ENCODE measurements at regions not wholly inside any gene's neighbourhood (a gene's known extent, or its start where the extent isn't known, plus 50 kb on each side); places are given as distances from the start of the nearest gene placed in this dataset.

DNA sequence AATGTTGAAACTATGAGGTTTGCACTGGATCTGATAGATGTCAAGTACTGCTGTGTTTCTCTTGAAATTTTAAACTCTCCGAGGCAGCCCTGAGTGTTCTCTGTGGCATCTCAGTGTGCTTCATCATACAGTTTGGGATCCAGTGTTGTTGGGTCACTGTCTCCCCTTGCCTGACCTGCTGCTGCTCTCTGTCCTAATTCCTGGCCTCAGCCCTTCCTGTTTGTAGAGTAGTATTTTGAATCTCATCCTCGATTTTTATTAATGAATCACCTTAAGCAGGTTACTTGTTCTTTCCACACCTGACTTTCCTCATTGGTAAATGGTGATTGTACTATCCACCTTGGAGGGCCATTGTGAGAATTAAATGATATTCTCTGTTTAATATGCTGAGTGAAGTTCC is 70.7 kb upstream of the PAX6 start:
- no peak for TF ChIP-seq GATA1 (IDR thresholded peaks at IDR 0.05; ENCODE audit: low read depth, low read length)
- TF ChIP-seq POLR2A (IDR thresholded peaks at IDR 0.05; ENCODE audit: low read length): no peak
- DNase-seq: no peak

DNA sequence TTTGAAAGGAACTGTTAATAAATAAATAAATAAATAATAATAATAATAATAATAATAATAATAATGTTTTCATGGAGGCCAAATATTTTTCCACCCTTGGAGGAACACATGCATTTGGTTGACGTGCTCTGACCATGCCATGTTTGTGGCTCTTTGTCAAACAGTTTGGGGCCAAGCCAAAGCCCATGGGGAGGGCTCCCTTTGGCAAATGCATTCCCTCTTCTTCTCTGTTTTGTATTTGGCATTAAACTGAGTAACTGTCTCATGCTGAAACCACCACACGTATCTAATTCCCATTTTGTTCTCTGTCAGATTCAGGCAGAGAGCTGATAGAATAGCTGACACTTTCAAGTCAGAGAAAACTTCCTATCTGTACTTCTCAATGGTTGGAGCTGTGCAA is 68.6 kb upstream of the PAX6 start:
- no peak for TF ChIP-seq GATA1 (IDR thresholded peaks at IDR 0.05; ENCODE audit: low read depth, low read length)
- TF ChIP-seq POLR2A (IDR thresholded peaks at IDR 0.05; ENCODE audit: low read length): no peak
- no peak for DNase-seq

DNA sequence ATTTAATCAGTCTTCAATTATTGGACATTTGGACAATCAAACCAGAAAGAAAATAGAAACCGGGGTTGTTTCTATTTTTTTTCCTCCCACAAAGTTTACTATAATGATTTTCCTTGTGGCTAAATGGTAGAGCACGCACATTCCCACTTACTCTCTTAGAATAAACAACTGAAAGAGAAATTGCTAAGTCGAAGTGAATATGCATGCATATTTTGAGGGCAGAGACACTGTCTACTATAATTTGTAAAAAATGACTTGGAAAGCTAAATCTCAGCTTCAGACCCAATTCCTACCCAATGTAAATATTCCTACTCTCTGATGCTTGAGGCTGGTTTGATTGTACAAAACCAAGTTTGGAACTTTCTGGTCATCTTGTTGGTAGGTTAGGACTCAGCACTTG is 66.7 kb upstream of the PAX6 start:
- no peak for DNase-seq
- TF ChIP-seq GATA1 (IDR thresholded peaks at IDR 0.05; ENCODE audit: low read depth, low read length): no peak
- TF ChIP-seq POLR2A (IDR thresholded peaks at IDR 0.05; ENCODE audit: low read length): no peak

- no peak for TF ChIP-seq GATA1 (IDR thresholded peaks at IDR 0.05; ENCODE audit: low read depth, low read length)
- no peak for TF ChIP-seq POLR2A (IDR thresholded peaks at IDR 0.05; ENCODE audit: low read length)
- no peak for DNase-seq
Measured at GRCh38 chr11:31877083-31877482, 66.0 kb upstream of the PAX6 start.

DNA sequence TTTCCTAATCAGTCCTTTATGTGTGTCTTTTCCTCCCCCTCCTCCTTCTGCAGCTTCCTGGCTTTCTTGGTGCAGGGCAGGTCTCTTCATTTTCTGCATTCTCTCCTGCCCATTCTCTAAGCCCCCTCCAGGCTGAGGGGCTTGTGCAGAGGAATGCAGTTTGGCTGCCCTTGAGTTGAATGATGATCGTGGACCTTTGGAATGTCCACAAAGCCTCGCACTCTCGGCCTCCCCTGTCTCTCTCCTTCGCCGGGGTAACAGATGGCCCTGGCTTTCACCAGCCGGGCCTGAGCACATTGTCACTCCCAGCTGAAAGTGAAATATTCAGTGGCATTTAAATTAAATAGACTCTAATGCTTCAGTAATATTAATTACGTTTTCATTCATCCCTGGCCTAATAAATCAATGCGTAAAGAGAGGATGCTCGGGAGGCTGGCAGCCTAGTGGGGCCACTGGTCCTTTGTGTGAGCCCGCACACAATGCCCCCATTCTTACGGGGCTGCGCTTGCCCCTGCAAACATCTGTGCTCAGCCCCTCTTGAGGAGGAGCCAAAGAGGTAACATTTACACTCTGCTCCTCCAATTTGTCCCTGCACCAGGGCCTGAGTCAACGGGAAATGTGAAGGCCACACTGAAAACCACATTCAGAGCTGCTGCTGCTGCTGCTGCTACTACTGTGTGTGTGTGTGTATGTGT is 64.9 kb upstream of the PAX6 start:
- no peak for DNase-seq
- TF ChIP-seq POLR2A (IDR thresholded peaks at IDR 0.05; ENCODE audit: low read length) (no peak), GATA1 (IDR thresholded peaks at IDR 0.05; ENCODE audit: low read depth, low read length) (no peak)

GRCh38 chr11:31874631-31875191 is 63.6 kb upstream of the PAX6 start:
- DNase-seq: no peak
- no peak for TF ChIP-seq POLR2A (IDR thresholded peaks at IDR 0.05; ENCODE audit: low read length)
- no peak for TF ChIP-seq GATA1 (IDR thresholded peaks at IDR 0.05; ENCODE audit: low read depth, low read length)

GRCh38 chr11:31873124-31873523 is 62.0 kb upstream of the PAX6 start:
- no peak for DNase-seq
- TF ChIP-seq POLR2A (IDR thresholded peaks at IDR 0.05; ENCODE audit: low read length) (no peak), GATA1 (IDR thresholded peaks at IDR 0.05; ENCODE audit: low read depth, low read length) (no peak)

DNA sequence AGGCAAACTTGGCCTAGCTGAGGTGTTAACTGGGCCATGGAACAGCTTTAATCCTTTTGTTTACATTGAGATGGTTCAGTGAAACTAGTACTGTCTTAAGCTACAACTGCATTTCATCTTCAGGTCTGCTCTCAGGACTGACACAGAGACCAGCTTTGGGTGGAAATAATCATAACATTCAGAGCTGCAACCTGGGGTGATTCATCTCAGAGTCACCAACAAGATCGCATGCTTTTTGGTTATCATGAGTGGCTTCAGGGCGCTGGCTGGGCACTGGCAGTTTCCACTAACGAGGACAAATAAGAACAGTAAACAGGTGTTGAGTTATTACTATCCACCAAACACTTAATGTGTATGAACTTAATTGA is 60.9 kb upstream of the PAX6 start:
- no peak for DNase-seq
- no peak for TF ChIP-seq GATA1 (IDR thresholded peaks at IDR 0.05; ENCODE audit: low read depth, low read length)
- no peak for TF ChIP-seq POLR2A (IDR thresholded peaks at IDR 0.05; ENCODE audit: low read length)

- TF ChIP-seq POLR2A (IDR thresholded peaks at IDR 0.05; ENCODE audit: low read length): no peak
- no peak for TF ChIP-seq GATA1 (IDR thresholded peaks at IDR 0.05; ENCODE audit: low read depth, low read length)
- no peak for DNase-seq
Measured at GRCh38 chr11:31871310-31872075, 60.4 kb upstream of the PAX6 start.

DNA sequence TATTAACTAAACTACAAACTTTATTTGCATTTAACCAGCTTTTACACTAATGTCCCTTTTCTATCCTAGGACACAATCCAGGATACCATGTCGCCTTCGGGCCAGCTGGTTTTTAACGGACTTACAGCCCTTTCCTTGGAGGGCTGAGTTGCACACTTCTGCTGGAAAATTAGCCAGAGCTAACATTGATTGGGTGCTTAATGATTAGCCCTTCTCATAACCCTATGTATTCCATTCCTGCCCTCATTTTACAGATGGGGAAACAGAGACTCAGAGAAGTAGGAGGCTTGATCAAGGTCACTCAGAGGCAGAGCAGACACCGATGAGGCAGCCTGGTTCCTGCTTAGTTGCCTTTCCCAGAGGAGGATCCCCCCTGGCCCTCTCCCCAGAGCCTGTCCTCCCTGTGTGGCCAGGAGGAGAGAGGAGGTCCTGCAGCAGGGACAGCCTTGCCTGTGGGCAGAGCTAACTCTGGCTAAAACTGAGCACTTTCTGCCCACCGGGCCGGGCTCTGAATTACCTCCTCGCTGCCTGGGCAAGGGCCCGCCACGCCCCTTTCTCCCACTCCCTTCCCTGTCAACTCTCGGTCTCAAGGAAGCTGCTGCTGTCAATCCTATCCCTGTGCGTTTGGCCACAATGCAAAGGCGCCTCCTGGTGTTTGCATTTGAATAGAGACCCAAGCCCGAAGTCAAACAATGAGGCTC is 59.6 kb upstream of the PAX6 start:
- DNase-seq: peak; percentile 24 to 40
- no peak for TF ChIP-seq POLR2A (IDR thresholded peaks at IDR 0.05; ENCODE audit: low read length)
- TF ChIP-seq GATA1 (IDR thresholded peaks at IDR 0.05; ENCODE audit: low read depth, low read length): no peak

GRCh38 chr11:31869986-31870385 is 58.9 kb upstream of the PAX6 start:
- no peak for TF ChIP-seq GATA1 (IDR thresholded peaks at IDR 0.05; ENCODE audit: low read depth, low read length)
- no peak for TF ChIP-seq POLR2A (IDR thresholded peaks at IDR 0.05; ENCODE audit: low read length)
- DNase-seq: no peak

DNA sequence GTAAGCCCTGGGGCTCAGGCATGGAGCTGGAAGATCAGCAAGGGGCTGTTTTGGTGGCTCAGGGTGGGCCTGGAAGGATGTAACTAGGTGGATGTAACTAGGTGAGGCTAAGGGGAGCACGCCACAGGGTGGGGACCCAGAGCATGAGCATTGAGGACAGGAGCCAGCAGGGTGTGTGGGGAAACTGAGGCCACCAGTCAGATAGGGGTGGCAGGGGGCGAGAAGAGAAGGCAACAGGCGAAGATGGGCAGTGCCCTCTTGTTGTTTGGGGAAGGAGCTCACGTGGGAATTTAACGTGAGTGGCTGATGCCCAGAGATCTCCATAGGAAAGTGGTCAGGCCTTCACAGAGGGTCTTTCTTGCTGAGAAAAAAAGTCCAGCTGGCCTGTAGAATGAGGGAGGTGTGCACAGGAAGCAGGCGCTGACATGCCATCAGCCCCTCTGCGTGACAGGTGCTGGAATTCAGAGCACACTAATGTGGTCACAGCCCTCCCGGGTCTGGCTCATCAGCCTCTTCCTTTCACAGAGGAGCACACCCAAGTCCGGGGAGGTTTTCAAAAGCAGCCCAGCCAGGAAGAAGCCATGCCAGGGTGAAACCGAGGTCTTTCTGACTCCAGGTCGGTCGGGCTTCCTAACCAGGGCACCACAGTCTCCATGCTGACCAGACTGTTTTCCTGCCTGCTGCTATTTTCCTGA is 54.6 kb upstream of the PAX6 start:
- no peak for TF ChIP-seq GATA1 (IDR thresholded peaks at IDR 0.05; ENCODE audit: low read depth, low read length)
- no peak for TF ChIP-seq POLR2A (IDR thresholded peaks at IDR 0.05; ENCODE audit: low read length)
- DNase-seq: no peak

DNA sequence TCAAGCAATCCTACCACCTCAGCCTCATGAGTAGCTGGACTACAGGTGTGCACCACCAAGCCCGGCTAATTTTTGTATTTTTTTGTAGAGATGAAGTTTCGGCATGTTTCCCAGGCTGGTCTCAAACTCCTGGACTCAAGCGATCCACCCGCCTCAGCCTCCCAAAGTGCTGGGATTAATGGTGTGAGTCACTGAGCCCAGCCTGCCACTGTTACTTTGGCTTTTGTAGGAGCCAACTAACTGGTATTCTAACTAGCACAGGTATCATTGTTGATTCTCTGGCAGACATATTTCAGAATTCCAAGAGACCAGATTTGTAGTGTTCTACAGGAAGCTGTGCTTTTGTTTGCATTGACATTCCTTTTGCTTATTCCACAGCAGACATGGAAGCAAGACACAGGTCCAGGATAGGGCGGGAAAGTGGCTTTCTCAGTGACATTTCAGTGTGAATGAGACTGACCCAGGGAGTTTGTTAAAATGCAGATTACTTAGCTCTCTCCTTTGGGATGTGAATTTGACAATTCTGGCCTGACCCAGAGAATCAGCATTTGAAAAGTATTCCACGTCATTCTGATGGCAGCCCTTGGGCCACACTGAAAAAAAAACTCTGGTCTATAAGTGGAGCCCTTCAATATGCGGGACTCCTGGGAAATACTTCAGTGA is 52.2 kb upstream of the PAX6 start:
- DNase-seq: no peak
- no peak for TF ChIP-seq GATA1 (IDR thresholded peaks at IDR 0.05; ENCODE audit: low read depth, low read length)
- TF ChIP-seq POLR2A (IDR thresholded peaks at IDR 0.05; ENCODE audit: low read length): no peak
